SK-N-MC (cell line): ENCODE measurements at regions not wholly inside any gene's neighbourhood (a gene's known extent, or its start where the extent isn't known, plus 50 kb on each side); places are given as distances from the start of the nearest gene placed in this dataset.

Source experiments
- EZH2 ChIP-seq: fragments of 200-600 bp; sonication (generic); IDR thresholded peaks from one replicate; pipeline ENCODE4 v1.6.1; 2017; ENCODE audit warnings: antibody characterized with exemption
- POLR2AphosphoS5 ChIP-seq: IDR thresholded peaks from 2 replicates; pipeline ENCODE4 v1.6.1; 2012; ENCODE audit warnings: mild to moderate bottlenecking, low read depth, low read length, borderline replicate concordance

DNA sequence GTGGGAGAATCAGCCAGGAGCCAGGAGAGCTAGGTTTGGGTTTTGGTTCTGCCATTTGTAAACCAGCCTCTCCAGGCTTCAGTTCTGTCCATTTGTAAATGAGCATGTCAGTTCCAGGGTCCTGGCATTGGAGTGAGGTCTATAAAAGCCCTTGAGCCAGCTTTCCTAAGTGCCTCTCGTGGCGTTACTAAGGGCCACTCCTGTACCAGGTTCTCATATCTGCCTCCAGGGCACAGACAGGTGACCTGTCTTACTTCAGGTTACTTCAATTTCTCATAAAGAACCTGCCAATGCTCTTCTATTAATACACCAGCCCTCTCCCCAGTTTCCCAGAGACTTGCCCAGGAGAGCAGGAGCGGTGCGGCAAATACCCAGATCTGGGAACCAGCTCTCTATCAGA lies 101.9 kb downstream of the VEGFA start:
- TF ChIP-seq EZH2: no peak
- no peak for TF ChIP-seq POLR2AphosphoS5
